Lung (tissue), 11 donors: ENCODE measurements at regions not wholly inside any gene's neighbourhood (a gene's known extent, or its start where the extent isn't known, plus 50 kb on each side); places are given as distances from the start of the nearest gene placed in this dataset.

Experiments
- ATAC-seq: fragments of 200-7000 bp; cut with Tn5 transposase; one replicate; pipeline ENCODE4 v1.9.1; 2020; ENCODE audit warnings: moderate number of reproducible peaks; ENCODE audit not compliant: insufficient read depth, low FRiP score
- DNase-seq, 3 donors: peaks; one replicate each; pipeline ENCODE4 v3.0.0-alpha.2; 2013 to 2017
- H3K27ac ChIP-seq, 2 donors: one replicate each; pipeline ENCODE4 v1.5.1; 2013; ENCODE audit warnings: mild to moderate bottlenecking in 2 of 2, moderate library complexity in 2 of 2, control low read depth in 1 of 2, inconsistent platforms in 1 of 2, low read depth in 1 of 2, low read length in 1 of 2
- H3K27me3 ChIP-seq, 3 donors: one replicate each; pipeline ENCODE4 v1.5.1; 2013; ENCODE audit warnings: low read length in 2 of 3; ENCODE audit not compliant: control insufficient read depth in 3 of 3, insufficient read depth in 3 of 3
- H3K36me3 ChIP-seq, 4 donors: one replicate each; pipeline ENCODE4 v1.5.1; 2013; ENCODE audit warnings: low read length in 4 of 4, mild to moderate bottlenecking in 1 of 4, moderate library complexity in 1 of 4; ENCODE audit not compliant: control insufficient read depth in 4 of 4, insufficient read depth in 4 of 4
- H3K4me1 ChIP-seq, 5 donors: one replicate each; pipeline ENCODE4 v1.5.1; 2013; ENCODE audit warnings: low read length in 5 of 5, mild to moderate bottlenecking in 2 of 5, moderate library complexity in 1 of 5; ENCODE audit not compliant: control insufficient read depth in 5 of 5, insufficient read depth in 5 of 5
- H3K4me3 ChIP-seq: one replicate; pipeline ENCODE4 v1.5.1; 2013; ENCODE audit warnings: mild to moderate bottlenecking, control low read depth, moderate library complexity
- H3K9ac ChIP-seq, 2 donors: one replicate each; pipeline ENCODE4 v1.5.1; 2013; ENCODE audit warnings: low read length in 2 of 2, control low read depth in 1 of 2; ENCODE audit not compliant: insufficient read depth in 1 of 2
- H3K9me3 ChIP-seq, 4 donors: one replicate each; pipeline ENCODE4 v1.5.1; 2013; ENCODE audit warnings: low read length in 3 of 4, mild to moderate bottlenecking in 1 of 4, moderate library complexity in 1 of 4; ENCODE audit not compliant: control insufficient read depth in 4 of 4, insufficient read depth in 3 of 4
- CTCF ChIP-seq: IDR thresholded peaks from 2 replicates; pipeline ENCODE4 v1.5.1; 2012; ENCODE audit warnings: mild to moderate bottlenecking; ENCODE audit errors: control extremely low read depth, extremely low read depth
- WGBS, 2 donors: extraction: QIAGEN DNeasy Blood & Tissue Kit; methylation state at CpG; one replicate each; pipeline ENCODE4 v1.1.7; 2013; 5-methylcytosine and 5-hydroxymethylcytosine counted together
- donor health status: control.
- donor health status: control.
- donor health status: Bipolar disorder and iron deficiency.
- donor health status: healthy.
- donor health status: DM: yes; HTN: yes; CAD: no.

GRCh38 chr14:25358330-25358729 is 308.4 kb upstream of the STXBP6 start:
- no peaks in the 10 kb centered on the region for H3K36me3 ChIP-seq
- H3K9ac ChIP-seq = no peak overlapping the region
- no peak for ATAC-seq
- H3K27ac ChIP-seq = no peak overlapping the region
- H3K9me3 ChIP-seq = no peaks in the 10 kb centered on the region
- no peaks in the 10 kb centered on the region for H3K27me3 ChIP-seq
- no peak overlapping the region for H3K4me3 ChIP-seq
- DNase-seq = no peak
- H3K4me1 ChIP-seq = no peaks in the 10 kb centered on the region
- 75 to 78% methylated on average over 1 of the region's 1 CpG for WGBS, 2 donors
- no peak for TF ChIP-seq CTCF

- WGBS, 2 donors = 86 to 92% methylated on average over 4 of the region's 4 CpGs
- ATAC-seq (no peak), DNase-seq (no peak)
- Histone ChIP-seq H3K4me3 (no peak overlapping the region), H3K27ac (no peak overlapping the region), H3K9me3 (no peaks in the 10 kb centered on the region), H3K9ac (no peak overlapping the region), H3K27me3 (no peaks in the 10 kb centered on the region), H3K36me3 (no peaks in the 10 kb centered on the region), H3K4me1 (no peaks in the 10 kb centered on the region)
- TF ChIP-seq CTCF = no peak
Observed at GRCh38 chr14:25351269-25351668, 301.3 kb upstream of the STXBP6 start.

GRCh38 chr14:25350802-25351201 is 300.9 kb upstream of the STXBP6 start:
- no peak overlapping the region for H3K4me3 ChIP-seq
- no peak overlapping the region for H3K9ac ChIP-seq
- no peak overlapping the region for H3K27ac ChIP-seq
- no peak for DNase-seq
- no peaks in the 10 kb centered on the region for H3K4me1 ChIP-seq
- ATAC-seq = no peak
- TF ChIP-seq CTCF = no peak
- H3K27me3 ChIP-seq = no peaks in the 10 kb centered on the region
- 68 to 82% methylated on average over 4 of the region's 4 CpGs for WGBS, 2 donors
- no peaks in the 10 kb centered on the region for H3K36me3 ChIP-seq
- H3K9me3 ChIP-seq = no peaks in the 10 kb centered on the region

GRCh38 chr14:25350021-25350420 is 300.1 kb upstream of the STXBP6 start:
- Histone ChIP-seq H3K36me3 (no peaks in the 10 kb centered on the region), H3K4me3 (no peak overlapping the region), H3K9ac (no peak overlapping the region), H3K27ac (no peak overlapping the region), H3K27me3 (no peaks in the 10 kb centered on the region), H3K4me1 (no peaks in the 10 kb centered on the region), H3K9me3 (no peaks in the 10 kb centered on the region)
- 74 to 93% methylated on average over 3 of the region's 3 CpGs for WGBS, 2 donors
- no peak for TF ChIP-seq CTCF
- DNase-seq (no peak), ATAC-seq (no peak)
